ENCODE measurements at regions not wholly inside any gene's neighbourhood (a gene's known extent, or its start where the extent isn't known, plus 50 kb on each side); places are given as distances from the start of the nearest gene placed in this dataset.

- no peaks in the 10 kb centered on the region for H3K27me3 Mint-ChIP-seq (ENCODE audit: insufficient read depth, unreplicated experiment)
- BruUV-seq (replicated peaks): no TSS peak
- CTCF ChIA-PET: no interaction called here
- TF ChIP-seq CTCF (IDR thresholded peaks at IDR 0.05; ENCODE audit: unreplicated experiment): no peak
- POLR2A ChIA-PET: no interaction called here
- H3K27ac Mint-ChIP-seq (ENCODE audit: low read depth, unreplicated experiment): no peak overlapping the region
- peaks cover 5% of the 10 kb centered on the region for H3K4me1 Mint-ChIP-seq (ENCODE audit: insufficient read depth, unreplicated experiment)
- DNase-seq (ENCODE audit: unreplicated experiment): no peak
- no peak overlapping the region for H3K4me3 Mint-ChIP-seq (ENCODE audit: unreplicated experiment)
- no peaks in the 10 kb centered on the region for H3K36me3 Mint-ChIP-seq (ENCODE audit: insufficient read depth, unreplicated experiment)
- intact Hi-C loops (cut with micrococcal nuclease): no loop called here
- peaks cover 14% of the 10 kb centered on the region for H3K9me3 Mint-ChIP-seq (ENCODE audit: unreplicated experiment)
Observed at GRCh38 chr7:153084278-153084677, 324.7 kb downstream of the ACTR3B start.

- intact Hi-C loops (cut with micrococcal nuclease): no loop called here
- peaks cover 5% of the 10 kb centered on the region for H3K4me1 Mint-ChIP-seq (ENCODE audit: insufficient read depth, unreplicated experiment)
- no TSS peak for BruUV-seq (replicated peaks)
- DNase-seq (ENCODE audit: unreplicated experiment): peak; percentile 21
- H3K27me3 Mint-ChIP-seq (ENCODE audit: insufficient read depth, unreplicated experiment): no peaks in the 10 kb centered on the region
- no peak overlapping the region for H3K4me3 Mint-ChIP-seq (ENCODE audit: unreplicated experiment)
- ChIA-PET CTCF (interaction anchor here (0.7 kb wide), 2 partner anchors 21 to 360 kb away, joined by 3 read pairs; no protein-coding TSS in a partner anchor), POLR2A (interaction anchor here (0.6 kb wide), 1 partner anchor 1443 kb away, joined by 3 read pairs; no protein-coding TSS in a partner anchor)
- H3K9me3 Mint-ChIP-seq (ENCODE audit: unreplicated experiment): peaks cover 14% of the 10 kb centered on the region
- no peaks in the 10 kb centered on the region for H3K36me3 Mint-ChIP-seq (ENCODE audit: insufficient read depth, unreplicated experiment)
- H3K27ac Mint-ChIP-seq (ENCODE audit: low read depth, unreplicated experiment): no peak overlapping the region
- no peak for TF ChIP-seq CTCF (IDR thresholded peaks at IDR 0.05; ENCODE audit: unreplicated experiment)
Observed at GRCh38 chr7:153087498-153087897, 327.9 kb downstream of the ACTR3B start.

GRCh38 chr7:153088601-153089000, 329.0 kb downstream of the ACTR3B start:
- Mint-ChIP-seq H3K36me3 (ENCODE audit: insufficient read depth, unreplicated experiment) (no peaks in the 10 kb centered on the region), H3K9me3 (ENCODE audit: unreplicated experiment) (peaks cover 15% of the 10 kb centered on the region), H3K4me3 (ENCODE audit: unreplicated experiment) (no peak overlapping the region), H3K4me1 (ENCODE audit: insufficient read depth, unreplicated experiment) (peaks cover 5% of the 10 kb centered on the region), H3K27ac (ENCODE audit: low read depth, unreplicated experiment) (no peak overlapping the region), H3K27me3 (ENCODE audit: insufficient read depth, unreplicated experiment) (no peaks in the 10 kb centered on the region)
- no peak for TF ChIP-seq CTCF (IDR thresholded peaks at IDR 0.05; ENCODE audit: unreplicated experiment)
- no TSS peak for BruUV-seq (replicated peaks)
- intact Hi-C loops (cut with micrococcal nuclease): no loop called here
- no peak for DNase-seq (ENCODE audit: unreplicated experiment)
- ChIA-PET CTCF (no interaction called here), POLR2A (no interaction called here)

- Mint-ChIP-seq H3K27me3 (ENCODE audit: insufficient read depth, unreplicated experiment) (no peaks in the 10 kb centered on the region), H3K4me1 (ENCODE audit: insufficient read depth, unreplicated experiment) (peaks cover 5% of the 10 kb centered on the region), H3K9me3 (ENCODE audit: unreplicated experiment) (peaks cover 29% of the 10 kb centered on the region), H3K36me3 (ENCODE audit: insufficient read depth, unreplicated experiment) (no peaks in the 10 kb centered on the region), H3K4me3 (ENCODE audit: unreplicated experiment) (no peak overlapping the region), H3K27ac (ENCODE audit: low read depth, unreplicated experiment) (no peak overlapping the region)
- intact Hi-C loops (cut with micrococcal nuclease): loop anchor here (2.0 kb wide), 1 partner anchor 745 kb away; no protein-coding TSS in a partner anchor
- no TSS peak for BruUV-seq (replicated peaks)
- POLR2A ChIA-PET: no interaction called here
- CTCF ChIA-PET: interaction anchor here (0.6 to 0.9 kb wide), 4 partner anchors 10 to 178 kb away, joined by 3 to 4 read pairs (median 4); no protein-coding TSS in a partner anchor
- no peak for TF ChIP-seq CTCF (IDR thresholded peaks at IDR 0.05; ENCODE audit: unreplicated experiment)
- no peak for DNase-seq (ENCODE audit: unreplicated experiment)
Observed at GRCh38 chr7:153090209-153090608, 330.7 kb downstream of the ACTR3B start.
